Thyroid gland (tissue), 4 donors: ENCODE measurements at regions not wholly inside any gene's neighbourhood (a gene's known extent, or its start where the extent isn't known, plus 50 kb on each side); places are given as distances from the start of the nearest gene placed in this dataset.

Experiments
- DNase-seq, 2 donors: peaks; one replicate each; pipeline ENCODE4 v3.0.0-alpha.2; 2019
- H3K27ac ChIP-seq, 3 donors: fragments of 200-600 bp; sonication (generic); 1 replicate in 2 of 3; 2 replicates in 1 of 3; pipeline ENCODE4 v1.5.1; 2016 to 2019; ENCODE audit warnings: mild to moderate bottlenecking in 1 of 3, moderate library complexity in 1 of 3
- H3K27me3 ChIP-seq: fragments of 200-600 bp; sonication (generic); one replicate; pipeline ENCODE4 v1.5.1; 2019
- H3K36me3 ChIP-seq, 2 donors: fragments of 200-600 bp; sonication (generic); one replicate each; pipeline ENCODE4 v1.5.1; 2016 to 2019
- H3K4me1 ChIP-seq, 2 donors: fragments of 200-600 bp; sonication (generic); one replicate each; pipeline ENCODE4 v1.5.1; 2017 to 2019
- H3K4me3 ChIP-seq, 3 donors: fragments of 200-600 bp; sonication (generic); replicated peaks in 1 of 3; 1 replicate in 2 of 3; 2 replicates in 1 of 3; pipeline ENCODE4 v1.5.1; 2016; ENCODE audit warnings: mild to moderate bottlenecking in 1 of 3
- H3K9me3 ChIP-seq: fragments of 200-600 bp; sonication (generic); one replicate; pipeline ENCODE4 v1.5.1; 2017
- POLR2A ChIP-seq, 2 donors: fragments of 450-650 bp; IDR thresholded peaks; one replicate each; pipeline ENCODE4 v1.6.1; 2017; ENCODE audit warnings: antibody characterized with exemption in 2 of 2, mild to moderate bottlenecking in 2 of 2, moderate library complexity in 1 of 2
- WGBS, 2 donors: methylation state at CpG; one replicate each; pipeline ENCODE4 v1.1.5; 2017; 5-methylcytosine and 5-hydroxymethylcytosine counted together
- intact Hi-C: fragments of 100-400 bp; cut with DNase I; formaldehyde crosslinking; loops from one replicate; pipeline ENCODE4 v1.15.1; 2023
- TF ChIP-seq, protein P1 (sequence below), 6 experiments: fragments of 200-600 bp in 3 of 6; fragments of 450-650 bp in 3 of 6; sonication (generic) in 3 of 6; IDR thresholded peaks; one replicate each; pipeline ENCODE4 v1.5.1; 2016 to 2019; ENCODE audit warnings: antibody characterized with exemption in 6 of 6, mild to moderate bottlenecking in 2 of 6, inconsistent platforms in 1 of 6, moderate library complexity in 1 of 6

DNA sequence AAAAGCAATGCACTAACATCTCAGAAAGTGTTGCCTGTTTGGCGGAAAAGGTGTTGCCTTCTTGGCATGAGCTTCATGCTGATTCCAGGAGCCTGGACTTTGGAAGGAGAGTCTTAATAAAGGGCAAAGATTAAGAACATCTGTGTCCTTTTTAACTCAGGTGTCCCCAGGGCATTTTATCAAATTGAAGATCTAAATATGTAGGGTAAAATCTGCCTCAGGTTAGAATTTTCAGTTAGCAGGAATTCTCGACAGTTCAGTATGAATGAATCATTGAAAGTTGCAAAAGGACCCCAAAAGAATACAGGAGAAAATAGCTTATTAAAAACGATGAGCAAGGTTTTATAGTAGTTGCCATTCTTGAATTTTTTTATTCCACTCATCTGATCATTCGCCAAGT, 325.2 kb downstream of the SUCLA2 start:
- TF ChIP-seq, protein P1, sequence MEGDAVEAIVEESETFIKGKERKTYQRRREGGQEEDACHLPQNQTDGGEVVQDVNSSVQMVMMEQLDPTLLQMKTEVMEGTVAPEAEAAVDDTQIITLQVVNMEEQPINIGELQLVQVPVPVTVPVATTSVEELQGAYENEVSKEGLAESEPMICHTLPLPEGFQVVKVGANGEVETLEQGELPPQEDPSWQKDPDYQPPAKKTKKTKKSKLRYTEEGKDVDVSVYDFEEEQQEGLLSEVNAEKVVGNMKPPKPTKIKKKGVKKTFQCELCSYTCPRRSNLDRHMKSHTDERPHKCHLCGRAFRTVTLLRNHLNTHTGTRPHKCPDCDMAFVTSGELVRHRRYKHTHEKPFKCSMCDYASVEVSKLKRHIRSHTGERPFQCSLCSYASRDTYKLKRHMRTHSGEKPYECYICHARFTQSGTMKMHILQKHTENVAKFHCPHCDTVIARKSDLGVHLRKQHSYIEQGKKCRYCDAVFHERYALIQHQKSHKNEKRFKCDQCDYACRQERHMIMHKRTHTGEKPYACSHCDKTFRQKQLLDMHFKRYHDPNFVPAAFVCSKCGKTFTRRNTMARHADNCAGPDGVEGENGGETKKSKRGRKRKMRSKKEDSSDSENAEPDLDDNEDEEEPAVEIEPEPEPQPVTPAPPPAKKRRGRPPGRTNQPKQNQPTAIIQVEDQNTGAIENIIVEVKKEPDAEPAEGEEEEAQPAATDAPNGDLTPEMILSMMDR (IDR thresholded peaks at IDR 0.05): no peak
- no peak for TF ChIP-seq POLR2A (IDR thresholded peaks at IDR 0.05)
- intact Hi-C loops: no loop called here
- no peak overlapping the region for H3K4me3 ChIP-seq

DNA sequence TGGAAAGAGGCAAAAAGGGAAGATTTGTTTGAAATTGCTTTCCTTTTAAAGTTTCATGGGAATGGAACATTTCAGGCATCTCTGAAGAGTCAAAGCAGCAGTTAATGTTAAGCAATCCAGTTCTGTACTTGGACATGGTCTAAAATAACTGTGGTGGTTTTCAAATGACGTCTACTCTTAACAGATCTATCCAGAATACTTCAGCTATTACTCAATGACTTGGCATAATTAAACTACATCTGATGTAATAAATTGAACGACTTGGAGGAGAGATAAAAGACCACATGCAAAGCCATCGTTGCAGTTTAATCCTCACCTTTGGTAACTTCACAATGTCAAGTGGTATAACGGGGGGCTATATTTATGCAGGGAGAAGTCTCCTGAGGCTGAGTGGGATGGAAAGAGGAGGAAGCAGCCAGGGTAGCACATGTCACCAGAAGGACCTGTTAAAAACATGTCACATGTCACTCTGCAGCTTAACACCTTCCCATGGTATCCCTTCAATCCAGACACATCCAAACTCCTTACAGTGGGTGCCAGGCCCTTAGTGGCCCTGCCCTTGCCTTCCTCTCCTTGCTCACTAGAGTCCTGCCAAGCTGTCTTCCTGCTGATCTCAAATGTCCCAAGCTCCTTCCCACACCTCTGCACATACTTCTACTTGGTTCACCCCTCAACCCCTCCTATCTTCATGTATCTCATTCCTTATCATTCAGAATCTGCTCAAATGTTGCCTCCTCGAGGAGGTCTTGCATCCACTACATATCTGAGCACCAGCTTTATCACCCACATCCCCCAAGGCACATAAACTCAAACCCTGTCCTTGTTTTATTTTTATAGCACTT, 327.8 kb downstream of the SUCLA2 start:
- TF ChIP-seq, protein P1 (IDR thresholded peaks at IDR 0.05): no peak
- no peak for TF ChIP-seq POLR2A (IDR thresholded peaks at IDR 0.05)
- no peaks in the 10 kb centered on the region for H3K36me3 ChIP-seq
- H3K9me3 ChIP-seq: no peaks in the 10 kb centered on the region
- DNase-seq: no peak
- H3K4me1 ChIP-seq: no peaks in the 10 kb centered on the region
- no peak overlapping the region for H3K27ac ChIP-seq
- 28 to 38% methylated on average over 5 of the region's 5 CpGs for WGBS, 2 donors
- H3K4me3 ChIP-seq: no peak overlapping the region
- intact Hi-C loops: no loop called here
- H3K27me3 ChIP-seq: no peaks in the 10 kb centered on the region

More for the DNA sequence above, 325.2 kb downstream of the SUCLA2 start:
- no peaks in the 10 kb centered on the region for H3K36me3 ChIP-seq
- no peak for DNase-seq
- 87 to 90% methylated on average over 4 of the region's 4 CpGs for WGBS, 2 donors
- no peak overlapping the region for H3K27ac ChIP-seq
- H3K9me3 ChIP-seq: no peaks in the 10 kb centered on the region
- H3K27me3 ChIP-seq: no peaks in the 10 kb centered on the region
- no peaks in the 10 kb centered on the region for H3K4me1 ChIP-seq

DNA sequence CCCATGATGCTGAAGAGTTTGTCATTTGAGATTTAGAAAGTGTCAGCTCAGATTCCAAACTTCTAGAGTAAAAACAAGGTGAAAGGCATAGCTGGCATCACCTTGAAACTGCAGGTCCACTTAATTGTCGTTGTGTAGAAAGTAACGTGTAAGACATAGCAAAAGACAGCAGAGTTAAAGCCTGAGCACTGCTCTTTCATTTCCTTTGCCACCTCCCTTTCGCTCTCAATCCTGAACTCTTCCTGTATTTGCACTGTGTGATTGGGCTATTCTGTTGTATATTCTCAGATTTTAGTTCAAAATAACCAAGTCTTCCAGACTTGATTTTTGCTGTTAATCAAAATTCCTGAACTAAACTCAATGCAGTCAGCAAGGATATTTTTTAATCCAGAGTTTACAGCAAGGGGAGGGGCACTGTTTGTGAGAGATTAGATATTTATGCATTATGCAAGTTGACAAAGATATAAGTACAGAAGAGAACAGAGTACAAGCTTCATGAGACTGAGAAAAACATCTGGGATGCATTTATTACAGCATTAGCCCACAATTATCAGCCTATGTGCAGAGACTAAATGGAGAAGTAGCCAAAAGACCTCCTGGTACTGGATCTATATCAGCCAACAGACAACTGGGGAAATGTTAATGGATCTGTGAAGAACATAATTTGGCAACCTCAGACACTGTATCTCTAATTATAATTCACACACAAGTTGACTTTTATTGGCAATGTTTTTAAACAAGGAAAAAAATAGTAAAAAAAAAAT, 328.6 kb downstream of the SUCLA2 start:
- H3K36me3 ChIP-seq: no peaks in the 10 kb centered on the region
- H3K4me1 ChIP-seq: no peaks in the 10 kb centered on the region
- H3K4me3 ChIP-seq: no peak overlapping the region
- H3K9me3 ChIP-seq: no peaks in the 10 kb centered on the region
- intact Hi-C loops: no loop called here
- H3K27me3 ChIP-seq: no peaks in the 10 kb centered on the region
- DNase-seq: no peak
- WGBS, 2 donors: 62 to 68% methylated on average over 3 of the region's 3 CpGs
- no peak for TF ChIP-seq POLR2A (IDR thresholded peaks at IDR 0.05)
- TF ChIP-seq, protein P1 (IDR thresholded peaks at IDR 0.05): no peak
- H3K27ac ChIP-seq: no peak overlapping the region

GRCh38 chr13:47671776-47672175, 329.3 kb downstream of the SUCLA2 start:
- 75 to 93% methylated on average over 3 of the region's 3 CpGs for WGBS, 2 donors
- Histone ChIP-seq H3K9me3 (no peaks in the 10 kb centered on the region), H3K36me3 (no peaks in the 10 kb centered on the region), H3K4me3 (no peak overlapping the region), H3K4me1 (no peaks in the 10 kb centered on the region), H3K27me3 (no peaks in the 10 kb centered on the region), H3K27ac (no peak overlapping the region)
- no peak for DNase-seq
- intact Hi-C loops: no loop called here
- TF ChIP-seq, protein P1 (IDR thresholded peaks at IDR 0.05): no peak
- TF ChIP-seq POLR2A (IDR thresholded peaks at IDR 0.05): no peak

DNA sequence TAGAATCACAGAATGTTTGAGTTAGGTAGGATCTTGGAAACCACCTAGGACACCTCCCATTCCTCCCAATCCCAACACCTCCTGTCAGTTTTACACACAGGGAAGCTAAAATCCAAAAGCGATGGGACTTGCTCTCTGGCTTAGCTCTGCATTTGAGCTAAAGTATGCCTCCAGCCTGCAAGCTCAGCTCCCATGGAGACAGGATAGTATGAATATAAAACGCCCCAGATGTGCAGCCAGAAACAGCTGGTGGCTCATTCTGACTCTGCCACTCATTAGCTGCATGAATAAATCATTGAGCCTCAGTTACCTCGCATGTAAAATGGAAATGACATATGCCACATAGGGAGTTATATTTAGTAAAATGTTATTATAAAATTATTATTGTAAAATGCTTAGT, 336.0 kb downstream of the SUCLA2 start:
- intact Hi-C loops: no loop called here
- no peak for DNase-seq
- no peak overlapping the region for H3K4me3 ChIP-seq
- TF ChIP-seq, protein P1 (IDR thresholded peaks at IDR 0.05): no peak
- TF ChIP-seq POLR2A (IDR thresholded peaks at IDR 0.05): no peak
- no peaks in the 10 kb centered on the region for H3K4me1 ChIP-seq
- no peak overlapping the region for H3K27ac ChIP-seq
- 67 to 77% methylated on average over 3 of the region's 3 CpGs for WGBS, 2 donors
- H3K36me3 ChIP-seq: no peaks in the 10 kb centered on the region
- no peaks in the 10 kb centered on the region for H3K27me3 ChIP-seq
- no peaks in the 10 kb centered on the region for H3K9me3 ChIP-seq
